ENCODE measurements at regions not wholly inside any gene's neighbourhood (a gene's known extent, or its start where the extent isn't known, plus 50 kb on each side); places are given as distances from the start of the nearest gene placed in this dataset.

GRCh38 chr2:21890041-21890440 lies 766.3 kb downstream of the TDRD15 start:
- TF ChIP-seq POLR2A (IDR thresholded peaks at IDR 0.05) (no peak), CTCF (IDR thresholded peaks at IDR 0.05 in 4 of 5, conservative IDR thresholded peaks at IDR 0.05 in 1 of 5) (no peak)

Data from gastrocnemius medialis (tissue), 4 donors.